GM12891 (cell line): ENCODE measurements at regions not wholly inside any gene's neighbourhood (a gene's known extent, or its start where the extent isn't known, plus 50 kb on each side); places are given as distances from the start of the nearest gene placed in this dataset.
"Not testable (repeated sequence)": the region's sequence is repeated elsewhere in the genome, so short reads cannot be mapped to it uniquely, and the experiment has no call there.

Source experiments
- POLR2A ChIP-seq: IDR thresholded peaks from 2 replicates; pipeline ENCODE4 v1.6.1; 2011; ENCODE audit warnings: low read depth, low read length, control low read depth
- POLR2AphosphoS5 ChIP-seq: IDR thresholded peaks from 2 replicates; pipeline ENCODE4 v1.6.1; 2011; ENCODE audit warnings: low read depth, low read length, control low read depth
- SPI1 ChIP-seq: IDR thresholded peaks from 2 replicates; pipeline ENCODE4 v1.6.1; 2011; ENCODE audit warnings: low read depth, low read length, control low read depth

DNA sequence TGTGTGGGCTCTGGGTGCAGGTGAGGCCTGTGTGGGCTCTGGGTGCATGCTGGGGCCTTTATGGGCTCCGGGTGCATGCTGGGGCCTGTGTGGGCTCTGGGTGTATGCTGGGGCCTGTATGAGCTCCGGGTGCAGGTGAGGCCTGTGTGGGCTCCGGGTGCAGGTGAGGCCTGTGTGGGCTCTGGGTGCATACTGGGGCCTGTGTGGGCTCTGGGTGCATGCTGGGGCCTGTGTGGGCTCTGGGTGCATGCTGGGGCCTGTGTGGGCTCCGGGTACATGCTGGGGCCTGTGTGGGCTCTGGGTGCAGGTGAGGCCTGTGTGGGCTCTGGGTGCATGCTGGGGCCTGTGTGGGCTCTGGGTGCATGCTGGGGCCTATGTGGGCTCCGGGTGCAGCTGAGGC lies 80.5 kb upstream of the ACKR3 start:
- not testable (repeated sequence) for TF ChIP-seq POLR2AphosphoS5, POLR2A, SPI1
